CD4-positive, alpha-beta T cell treated with Interleukin-6 for 4 hours (primary cell): ENCODE measurements at regions not wholly inside any gene's neighbourhood (a gene's known extent, or its start where the extent isn't known, plus 50 kb on each side); places are given as distances from the start of the nearest gene placed in this dataset.
"Not testable (repeated sequence)": the region's sequence is repeated elsewhere in the genome, so short reads cannot be mapped to it uniquely, and the experiment has no call there.

Experiments
- DNase-seq: peaks from one replicate; pipeline ENCODE4 v3.0.0-alpha.2; 2020; ENCODE audit warnings: mixed read lengths

DNA sequence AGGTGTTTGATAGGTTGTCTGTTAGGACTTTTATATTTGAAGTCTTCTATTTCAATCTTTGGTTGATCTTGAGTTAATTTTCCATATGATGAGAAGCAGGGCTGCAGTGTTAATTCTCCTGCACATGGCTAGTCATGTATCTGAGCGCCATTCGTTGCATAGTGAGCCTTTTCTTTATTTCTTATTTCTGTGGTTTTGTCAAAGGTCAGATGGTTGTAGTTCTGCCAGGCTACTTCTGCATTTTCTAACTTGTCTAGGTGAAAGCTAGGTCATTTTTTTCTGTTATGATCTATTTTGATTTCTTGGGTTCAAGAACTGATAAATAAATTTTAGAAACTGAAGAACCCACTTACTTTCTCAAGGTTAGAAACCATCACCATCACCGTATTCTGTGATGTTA lies 56.7 kb downstream of the CCDC74A start:
- no peak for DNase-seq

GRCh38 chr2:131584940-131585339 lies 57.3 kb downstream of the CCDC74A start:
- DNase-seq: no peak

- no peak for DNase-seq
Observed at GRCh38 chr2:131588152-131588873, 60.6 kb downstream of the CCDC74A start.

DNA sequence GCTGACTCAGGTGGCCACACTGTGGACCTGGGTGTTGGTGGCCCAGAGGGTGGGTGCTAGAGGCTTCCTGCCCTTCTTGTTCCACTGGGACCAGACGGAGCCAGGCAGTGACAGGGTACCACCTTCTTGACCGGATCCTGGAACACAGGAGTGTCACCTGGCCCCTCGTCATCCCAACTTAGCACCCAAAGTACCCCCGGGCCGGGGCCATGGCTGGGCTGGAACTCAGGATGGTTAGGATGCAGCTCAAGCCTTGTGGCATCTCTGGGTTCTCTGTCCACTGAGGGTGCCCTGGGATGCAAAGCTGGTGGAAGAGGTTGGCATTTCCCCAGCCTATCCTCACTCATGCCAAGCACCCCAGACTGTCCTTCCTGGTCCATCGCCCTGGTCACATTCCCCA lies 61.4 kb downstream of the CCDC74A start:
- DNase-seq: not testable (repeated sequence)

DNA sequence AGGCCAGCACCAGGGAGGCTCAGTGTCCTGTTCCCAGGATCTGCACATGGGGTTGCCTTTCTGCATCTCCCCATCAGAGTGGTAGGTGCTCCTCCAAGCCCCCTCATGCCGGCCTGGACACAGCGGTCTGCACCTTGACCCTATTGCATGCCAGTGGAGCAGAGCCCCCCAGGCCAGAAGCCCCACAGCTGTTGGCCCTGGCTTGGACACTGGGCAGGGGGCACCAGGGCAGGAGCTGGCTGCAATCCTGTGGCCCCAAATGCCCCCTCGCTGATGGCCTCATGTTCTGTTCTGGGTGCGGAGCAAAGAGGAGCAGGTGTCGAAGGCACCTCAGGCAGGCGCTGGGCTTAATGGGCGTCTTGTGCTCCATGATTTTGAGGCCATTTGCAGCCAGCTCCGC lies 62.7 kb downstream of the CCDC74A start:
- DNase-seq: no peak

GRCh38 chr2:131590896-131591295 lies 63.2 kb downstream of the CCDC74A start:
- no peak for DNase-seq

- not testable (repeated sequence) for DNase-seq
Observed at GRCh38 chr2:131596561-131596960, 68.9 kb downstream of the CCDC74A start.

- DNase-seq: not testable (repeated sequence)
Observed at GRCh38 chr2:131602444-131602843, 74.8 kb downstream of the CCDC74A start.

- DNase-seq: not testable (repeated sequence)
Observed at GRCh38 chr2:131604652-131605051, 77.0 kb downstream of the CCDC74A start.

- DNase-seq: not testable (repeated sequence)
Observed at GRCh38 chr2:131606366-131606765, 78.7 kb downstream of the CCDC74A start.

- DNase-seq: not testable (repeated sequence)
Observed at GRCh38 chr2:131607056-131607455, 79.4 kb downstream of the CCDC74A start.

GRCh38 chr2:131614539-131614938 lies 86.9 kb downstream of the CCDC74A start:
- DNase-seq: not testable (repeated sequence)

- DNase-seq: not testable (repeated sequence)
Observed at GRCh38 chr2:131618320-131618719, 90.6 kb downstream of the CCDC74A start.

- not testable (repeated sequence) for DNase-seq
Observed at GRCh38 chr2:131622874-131623273, 95.2 kb downstream of the CCDC74A start.

- not testable (repeated sequence) for DNase-seq
Observed at GRCh38 chr2:131626011-131626410, 98.3 kb downstream of the CCDC74A start.

GRCh38 chr2:131626565-131626964 lies 98.9 kb downstream of the CCDC74A start:
- DNase-seq: not testable (repeated sequence)

- DNase-seq: not testable (repeated sequence)
Observed at GRCh38 chr2:131627777-131628176, 100.1 kb downstream of the CCDC74A start.

DNA sequence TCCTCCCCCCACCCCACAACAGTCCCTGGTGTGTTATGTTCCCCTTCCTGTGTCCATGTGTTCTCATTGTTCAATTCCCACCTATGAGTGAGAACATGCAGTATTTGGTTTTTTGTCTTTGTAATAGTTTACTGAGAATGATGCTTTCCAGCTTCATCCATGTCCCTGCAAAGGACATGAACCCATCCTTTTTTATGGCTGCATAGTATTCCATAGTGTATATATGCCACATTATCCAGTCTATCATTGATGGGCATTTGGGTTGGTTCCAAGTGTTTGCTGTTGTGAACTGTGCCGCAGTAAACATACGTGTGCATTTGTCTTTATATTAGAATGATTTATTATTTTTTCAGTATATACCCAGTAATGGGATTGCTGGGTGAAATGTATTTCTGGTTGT lies 104.0 kb downstream of the CCDC74A start:
- not testable (repeated sequence) for DNase-seq

- not testable (repeated sequence) for DNase-seq
Observed at GRCh38 chr2:131633405-131633804, 105.7 kb downstream of the CCDC74A start.

- DNase-seq: not testable (repeated sequence)
Observed at GRCh38 chr2:131633827-131634695, 106.4 kb downstream of the CCDC74A start.

- no peak for DNase-seq
Observed at GRCh38 chr2:131635611-131636010, 107.9 kb downstream of the CCDC74A start.

- not testable (repeated sequence) for DNase-seq
Observed at GRCh38 chr2:131636704-131637308, 109.1 kb downstream of the CCDC74A start.

GRCh38 chr2:131639001-131639620 lies 111.4 kb downstream of the CCDC74A start:
- not testable (repeated sequence) for DNase-seq
